Brain microvascular endothelial cell (primary cell): ENCODE measurements at regions not wholly inside any gene's neighbourhood (a gene's known extent, or its start where the extent isn't known, plus 50 kb on each side); places are given as distances from the start of the nearest gene placed in this dataset.

Experiments used
- DNase-seq: peaks from one replicate; pipeline ENCODE4 v3.0.0-alpha.2; 2020
- H3K27ac ChIP-seq: fragments of 250-450 bp; sonication (Bioruptor Pico); 2 replicates; pipeline ENCODE4 v1.5.1; 2020; ENCODE audit warnings: mild to moderate bottlenecking, moderate library complexity
- H3K27me3 ChIP-seq: fragments of 250-450 bp; sonication (Bioruptor Pico); replicated peaks from 2 replicates; pipeline ENCODE4 v1.5.1; 2020; ENCODE audit warnings: mild to moderate bottlenecking
- H3K36me3 ChIP-seq: fragments of 250-450 bp; sonication (Bioruptor Pico); replicated peaks from 2 replicates; pipeline ENCODE4 v1.5.1; 2020; ENCODE audit warnings: mild to moderate bottlenecking
- H3K4me3 ChIP-seq: 2 replicates; pipeline ENCODE4 v1.5.1; 2011; ENCODE audit warnings: low read depth, mild to moderate bottlenecking, control low read depth, low read length, moderate library complexity
- in situ Hi-C: cut with HindIII; loops from 2 replicates; pipeline ENCODE4 v1.10.0; 2017; ENCODE audit warnings: low sequenced_read_pairs, low pct_ligation_motif_present
- TF ChIP-seq, protein P1 (sequence below): IDR thresholded peaks from 2 replicates; pipeline ENCODE4 v1.5.1; 2011; ENCODE audit warnings: low read depth, mild to moderate bottlenecking, moderate library complexity, low read length, control low read depth, inconsistent platforms; ENCODE audit errors: missing control alignments

GRCh38 chr16:66001432-66001831, 365.1 kb upstream of the CDH5 start:
- no peak for DNase-seq
- in situ Hi-C loops = no loop called here
- peaks cover 3% of the 10 kb centered on the region for H3K27me3 ChIP-seq
- no peaks in the 10 kb centered on the region for H3K36me3 ChIP-seq
- TF ChIP-seq, protein P1, sequence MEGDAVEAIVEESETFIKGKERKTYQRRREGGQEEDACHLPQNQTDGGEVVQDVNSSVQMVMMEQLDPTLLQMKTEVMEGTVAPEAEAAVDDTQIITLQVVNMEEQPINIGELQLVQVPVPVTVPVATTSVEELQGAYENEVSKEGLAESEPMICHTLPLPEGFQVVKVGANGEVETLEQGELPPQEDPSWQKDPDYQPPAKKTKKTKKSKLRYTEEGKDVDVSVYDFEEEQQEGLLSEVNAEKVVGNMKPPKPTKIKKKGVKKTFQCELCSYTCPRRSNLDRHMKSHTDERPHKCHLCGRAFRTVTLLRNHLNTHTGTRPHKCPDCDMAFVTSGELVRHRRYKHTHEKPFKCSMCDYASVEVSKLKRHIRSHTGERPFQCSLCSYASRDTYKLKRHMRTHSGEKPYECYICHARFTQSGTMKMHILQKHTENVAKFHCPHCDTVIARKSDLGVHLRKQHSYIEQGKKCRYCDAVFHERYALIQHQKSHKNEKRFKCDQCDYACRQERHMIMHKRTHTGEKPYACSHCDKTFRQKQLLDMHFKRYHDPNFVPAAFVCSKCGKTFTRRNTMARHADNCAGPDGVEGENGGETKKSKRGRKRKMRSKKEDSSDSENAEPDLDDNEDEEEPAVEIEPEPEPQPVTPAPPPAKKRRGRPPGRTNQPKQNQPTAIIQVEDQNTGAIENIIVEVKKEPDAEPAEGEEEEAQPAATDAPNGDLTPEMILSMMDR = no peak
- no peak overlapping the region for H3K27ac ChIP-seq
- no peak overlapping the region for H3K4me3 ChIP-seq

DNA sequence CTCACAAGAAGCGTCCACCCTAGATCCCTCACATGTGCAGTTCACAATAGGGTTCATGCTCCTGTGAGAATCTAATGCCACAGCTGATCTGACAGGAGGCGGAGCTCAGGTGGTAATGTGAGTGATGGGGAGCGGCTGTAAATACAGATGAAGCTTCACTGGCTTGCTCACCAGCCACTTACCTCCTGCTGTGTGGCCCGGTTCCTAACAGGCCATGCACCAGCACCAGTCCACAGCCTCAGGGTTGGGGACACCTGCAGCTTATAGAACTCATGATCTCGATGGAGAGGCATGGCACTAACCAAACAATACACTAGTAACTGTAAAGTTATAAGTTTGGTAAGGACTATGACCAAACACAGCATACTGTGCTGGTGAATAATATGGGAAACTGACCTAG, 368.0 kb upstream of the CDH5 start:
- DNase-seq = no peak
- TF ChIP-seq, protein P1 = no peak
- H3K36me3 ChIP-seq = no peaks in the 10 kb centered on the region
- H3K4me3 ChIP-seq = no peak overlapping the region
- peaks cover 3% of the 10 kb centered on the region for H3K27me3 ChIP-seq
- in situ Hi-C loops = no loop called here
- no peak overlapping the region for H3K27ac ChIP-seq

DNA sequence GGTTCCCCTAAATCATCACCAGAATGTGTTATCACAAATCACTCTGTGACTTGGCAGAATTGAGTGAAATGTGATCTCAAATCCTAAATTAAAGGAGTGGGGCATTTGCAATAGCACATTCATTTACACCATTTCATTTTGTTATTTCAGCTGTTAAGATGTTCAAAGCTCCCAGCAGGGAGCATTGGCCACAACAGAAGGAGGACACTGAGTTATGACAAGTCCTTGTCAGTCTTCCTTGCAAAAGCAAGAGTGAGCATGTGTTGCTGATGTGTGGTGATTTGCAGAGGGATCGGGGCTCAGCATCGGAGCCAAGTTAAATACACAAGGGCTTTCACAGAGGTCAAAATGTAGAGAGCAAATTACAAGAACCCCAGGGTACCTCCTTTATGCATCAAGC, 372.2 kb upstream of the CDH5 start:
- H3K27me3 ChIP-seq = no peaks in the 10 kb centered on the region
- H3K27ac ChIP-seq = no peak overlapping the region
- in situ Hi-C loops = no loop called here

GRCh38 chr16:65991149-65991701, 375.3 kb upstream of the CDH5 start:
- no peak for DNase-seq
- in situ Hi-C loops = no loop called here
- no peaks in the 10 kb centered on the region for H3K36me3 ChIP-seq
- no peak overlapping the region for H3K4me3 ChIP-seq
- TF ChIP-seq, protein P1 = no peak
- H3K27ac ChIP-seq = no peak overlapping the region
- H3K27me3 ChIP-seq = no peaks in the 10 kb centered on the region

More for the DNA sequence above, 372.2 kb upstream of the CDH5 start:
- TF ChIP-seq, protein P1 = no peak
- no peak overlapping the region for H3K4me3 ChIP-seq
- no peak for DNase-seq
- no peaks in the 10 kb centered on the region for H3K36me3 ChIP-seq

DNA sequence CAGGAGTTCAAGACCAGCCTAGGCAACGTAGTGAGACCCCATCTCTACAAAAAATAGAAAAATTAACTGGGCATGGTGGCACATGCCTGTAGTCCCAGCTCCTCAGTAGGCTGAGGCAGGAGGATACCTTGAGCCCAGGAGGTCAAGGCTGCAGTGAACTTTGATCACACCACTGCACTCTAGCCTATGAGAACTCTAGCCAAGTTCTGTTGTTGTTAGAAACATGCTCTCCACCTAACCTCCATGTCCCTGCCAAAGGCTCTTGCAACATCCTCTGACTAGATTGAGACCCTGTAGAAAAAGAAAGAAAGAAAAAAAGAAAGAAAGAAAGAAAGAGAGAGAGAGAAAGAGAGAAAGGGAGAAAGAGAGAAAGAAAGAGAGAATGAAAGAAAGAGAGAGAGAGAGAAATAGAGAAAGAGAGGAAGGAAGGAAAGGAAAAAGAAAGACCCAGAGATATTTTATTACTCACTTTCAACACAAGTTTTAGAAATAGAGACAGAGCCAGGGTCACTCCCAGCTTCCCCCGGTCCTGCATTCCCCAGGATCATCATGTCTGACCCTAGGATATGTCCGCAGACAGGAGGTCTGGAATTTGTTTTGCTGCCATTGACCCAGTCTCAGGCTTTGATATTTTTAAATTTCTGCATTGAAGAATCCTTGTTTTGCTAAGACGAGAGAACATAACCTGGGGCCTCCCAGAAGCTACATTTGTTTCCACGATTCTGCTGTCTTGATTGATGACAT, 376.5 kb upstream of the CDH5 start:
- Histone ChIP-seq H3K36me3 (no peaks in the 10 kb centered on the region), H3K27ac (no peak overlapping the region), H3K27me3 (no peaks in the 10 kb centered on the region), H3K4me3 (no peak overlapping the region)
- TF ChIP-seq, protein P1 = no peak
- DNase-seq = no peak
- in situ Hi-C loops = no loop called here
